SKM-1 (cell line): ENCODE measurements at regions not wholly inside any gene's neighbourhood (a gene's known extent, or its start where the extent isn't known, plus 50 kb on each side); places are given as distances from the start of the nearest gene placed in this dataset.
"Not testable (repeated sequence)": the region's sequence is repeated elsewhere in the genome, so short reads cannot be mapped to it uniquely, and the experiment has no call there.

Source experiments
- DNase-seq: peaks from one replicate; lab custom pipeline; 2025; ENCODE audit not compliant: unreplicated experiment; lab: John Stamatoyannopoulos, UW

GRCh38 chr1:181192316-181192715 lies 103.8 kb downstream of the IER5 start:
- no peak for DNase-seq

GRCh38 chr1:181202986-181203555 lies 114.6 kb downstream of the IER5 start:
- no peak for DNase-seq

GRCh38 chr1:181204530-181204929 lies 116.0 kb downstream of the IER5 start:
- no peak for DNase-seq

GRCh38 chr1:181205901-181206300 lies 117.4 kb downstream of the IER5 start:
- no peak for DNase-seq

- no peak for DNase-seq
These were observed 118.0 kb downstream of the IER5 start for GRCh38 chr1:181206513-181206912.

GRCh38 chr1:181206979-181207790 lies 118.7 kb downstream of the IER5 start:
- DNase-seq: no peak

- no peak for DNase-seq
These were observed 119.6 kb downstream of the IER5 start for GRCh38 chr1:181208083-181208482.

GRCh38 chr1:181208967-181209366 lies 120.5 kb downstream of the IER5 start:
- DNase-seq: no peak

- no peak for DNase-seq
These were observed 124.6 kb downstream of the IER5 start for GRCh38 chr1:181213056-181213455.

GRCh38 chr1:181216591-181216994 lies 128.1 kb downstream of the IER5 start:
- DNase-seq: no peak

GRCh38 chr1:181219938-181220337 lies 131.4 kb downstream of the IER5 start:
- no peak for DNase-seq

GRCh38 chr1:181221078-181221477 lies 132.6 kb downstream of the IER5 start:
- DNase-seq: no peak

- no peak for DNase-seq
These were observed 134.5 kb downstream of the IER5 start for GRCh38 chr1:181222972-181223505.

GRCh38 chr1:181226728-181227127 lies 138.2 kb downstream of the IER5 start:
- DNase-seq: not testable (repeated sequence)

GRCh38 chr1:181239086-181239485 lies 150.6 kb downstream of the IER5 start:
- no peak for DNase-seq

GRCh38 chr1:181246320-181246719 lies 157.8 kb downstream of the IER5 start:
- not testable (repeated sequence) for DNase-seq

- DNase-seq: not testable (repeated sequence)
These were observed 159.9 kb downstream of the IER5 start for GRCh38 chr1:181248361-181248760.

- no peak for DNase-seq
These were observed 160.7 kb downstream of the IER5 start for GRCh38 chr1:181249186-181249585.

- DNase-seq: no peak
These were observed 161.5 kb downstream of the IER5 start for GRCh38 chr1:181250038-181250437.

- DNase-seq: no peak
These were observed 162.7 kb downstream of the IER5 start for GRCh38 chr1:181251001-181251712.

GRCh38 chr1:181251713-181252075 lies 163.2 kb downstream of the IER5 start:
- DNase-seq: no peak

- not testable (repeated sequence) for DNase-seq
These were observed 165.1 kb downstream of the IER5 start for GRCh38 chr1:181253601-181254000.
